Suprapubic skin (tissue), 4 donors: ENCODE measurements at regions not wholly inside any gene's neighbourhood (a gene's known extent, or its start where the extent isn't known, plus 50 kb on each side); places are given as distances from the start of the nearest gene placed in this dataset.
"Not testable (repeated sequence)": the region's sequence is repeated elsewhere in the genome, so short reads cannot be mapped to it uniquely, and the experiment has no call there.

Source experiments
- DNase-seq, 2 donors: peaks; one replicate each; pipeline ENCODE4 v3.0.0-alpha.2; 2019; ENCODE audit warnings: low spot score in 2 of 2
- H3K27ac ChIP-seq: fragments of 200-600 bp; sonication (generic); one replicate; pipeline ENCODE4 v1.5.1; 2019
- H3K27me3 ChIP-seq: fragments of 200-600 bp; sonication (generic); one replicate; pipeline ENCODE4 v1.5.1; 2019
- H3K36me3 ChIP-seq: fragments of 200-600 bp; sonication (generic); one replicate; pipeline ENCODE4 v1.5.1; 2019
- H3K4me1 ChIP-seq: fragments of 200-600 bp; sonication (generic); one replicate; pipeline ENCODE4 v1.5.1; 2019
- H3K4me3 ChIP-seq: fragments of 200-600 bp; sonication (generic); one replicate; pipeline ENCODE4 v1.5.1; 2019; ENCODE audit warnings: mild to moderate bottlenecking
- H3K9me3 ChIP-seq: fragments of 200-600 bp; sonication (generic); one replicate; pipeline ENCODE4 v1.5.1; 2019
- EP300 ChIP-seq: sonication (generic); formaldehyde crosslinking; IDR thresholded peaks from one replicate; pipeline ENCODE4 v1.6.1; 2017; ENCODE audit warnings: antibody characterized with exemption
- POLR2A ChIP-seq, 2 donors: fragments of 450-650 bp; IDR thresholded peaks; one replicate each; pipeline ENCODE4 v1.6.1; 2017; ENCODE audit warnings: antibody characterized with exemption in 2 of 2, mild to moderate bottlenecking in 2 of 2, moderate library complexity in 2 of 2
- POLR2AphosphoS5 ChIP-seq, 3 donors: sonication (generic); formaldehyde crosslinking; IDR thresholded peaks; one replicate each; pipeline ENCODE4 v1.6.1; 2017; ENCODE audit warnings: antibody characterized with exemption in 3 of 3
- WGBS: methylation state at CpG from one replicate; pipeline ENCODE4 v1.1.5; 2018; 5-methylcytosine and 5-hydroxymethylcytosine counted together
- TF ChIP-seq, protein P1 (sequence below), 2 donors: fragments of 200-600 bp in 1 of 2; fragments of 450-650 bp in 1 of 2; sonication (generic) in 1 of 2; IDR thresholded peaks; one replicate each; pipeline ENCODE4 v1.5.1; 2016 to 2019; ENCODE audit warnings: antibody characterized with exemption in 2 of 2, mild to moderate bottlenecking in 1 of 2, moderate library complexity in 1 of 2

DNA sequence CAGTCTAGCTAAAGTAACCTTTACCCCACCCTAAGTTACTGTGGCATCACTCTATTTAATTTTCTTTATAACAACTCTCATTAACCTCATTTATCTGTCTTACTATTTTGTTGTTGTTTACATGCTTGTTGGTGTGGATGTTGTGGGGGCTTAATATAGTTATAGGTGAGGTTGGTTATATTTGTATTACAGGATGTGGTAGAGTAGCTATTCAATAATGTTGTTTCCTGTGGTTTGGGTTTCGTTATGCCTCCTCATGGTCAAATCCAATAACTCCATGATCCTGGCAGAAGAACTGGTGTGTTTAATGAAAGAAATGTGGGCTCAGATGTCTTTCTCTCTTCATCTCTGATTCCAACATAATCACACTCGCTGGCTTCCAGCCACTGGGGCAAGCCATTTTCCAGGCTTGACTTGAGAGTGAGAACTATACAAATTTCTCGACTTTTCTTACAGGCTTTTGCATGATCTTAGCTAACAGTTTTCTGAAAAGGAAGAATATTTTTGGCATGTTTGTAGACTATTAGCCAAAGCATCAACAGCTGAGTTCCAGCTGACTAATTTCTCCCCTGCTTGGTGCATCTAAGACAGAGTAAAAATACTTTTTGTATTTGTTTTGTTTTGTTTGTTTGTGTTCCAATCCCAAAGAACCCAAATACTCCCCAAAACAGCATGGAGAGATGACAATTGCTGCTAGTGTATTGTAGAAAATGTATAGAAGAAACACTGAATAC, 303.7 kb upstream of the PAPPA start:
- 42% methylated on average over 3 of the region's 3 CpGs for WGBS
- H3K4me3 ChIP-seq, result no peak overlapping the region
- H3K27me3 ChIP-seq, result no peaks in the 10 kb centered on the region
- H3K27ac ChIP-seq, result peak overlapping the region; percentile 24
- H3K4me1 ChIP-seq, result no peaks in the 10 kb centered on the region
- TF ChIP-seq POLR2AphosphoS5 (IDR thresholded peaks at IDR 0.05), result no peak
- TF ChIP-seq POLR2A (IDR thresholded peaks at IDR 0.05), result no peak
- TF ChIP-seq EP300, result no peak
- TF ChIP-seq, protein P1, sequence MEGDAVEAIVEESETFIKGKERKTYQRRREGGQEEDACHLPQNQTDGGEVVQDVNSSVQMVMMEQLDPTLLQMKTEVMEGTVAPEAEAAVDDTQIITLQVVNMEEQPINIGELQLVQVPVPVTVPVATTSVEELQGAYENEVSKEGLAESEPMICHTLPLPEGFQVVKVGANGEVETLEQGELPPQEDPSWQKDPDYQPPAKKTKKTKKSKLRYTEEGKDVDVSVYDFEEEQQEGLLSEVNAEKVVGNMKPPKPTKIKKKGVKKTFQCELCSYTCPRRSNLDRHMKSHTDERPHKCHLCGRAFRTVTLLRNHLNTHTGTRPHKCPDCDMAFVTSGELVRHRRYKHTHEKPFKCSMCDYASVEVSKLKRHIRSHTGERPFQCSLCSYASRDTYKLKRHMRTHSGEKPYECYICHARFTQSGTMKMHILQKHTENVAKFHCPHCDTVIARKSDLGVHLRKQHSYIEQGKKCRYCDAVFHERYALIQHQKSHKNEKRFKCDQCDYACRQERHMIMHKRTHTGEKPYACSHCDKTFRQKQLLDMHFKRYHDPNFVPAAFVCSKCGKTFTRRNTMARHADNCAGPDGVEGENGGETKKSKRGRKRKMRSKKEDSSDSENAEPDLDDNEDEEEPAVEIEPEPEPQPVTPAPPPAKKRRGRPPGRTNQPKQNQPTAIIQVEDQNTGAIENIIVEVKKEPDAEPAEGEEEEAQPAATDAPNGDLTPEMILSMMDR (IDR thresholded peaks at IDR 0.05), result no peak
- no peaks in the 10 kb centered on the region for H3K9me3 ChIP-seq
- DNase-seq, result no peak
- no peaks in the 10 kb centered on the region for H3K36me3 ChIP-seq

DNA sequence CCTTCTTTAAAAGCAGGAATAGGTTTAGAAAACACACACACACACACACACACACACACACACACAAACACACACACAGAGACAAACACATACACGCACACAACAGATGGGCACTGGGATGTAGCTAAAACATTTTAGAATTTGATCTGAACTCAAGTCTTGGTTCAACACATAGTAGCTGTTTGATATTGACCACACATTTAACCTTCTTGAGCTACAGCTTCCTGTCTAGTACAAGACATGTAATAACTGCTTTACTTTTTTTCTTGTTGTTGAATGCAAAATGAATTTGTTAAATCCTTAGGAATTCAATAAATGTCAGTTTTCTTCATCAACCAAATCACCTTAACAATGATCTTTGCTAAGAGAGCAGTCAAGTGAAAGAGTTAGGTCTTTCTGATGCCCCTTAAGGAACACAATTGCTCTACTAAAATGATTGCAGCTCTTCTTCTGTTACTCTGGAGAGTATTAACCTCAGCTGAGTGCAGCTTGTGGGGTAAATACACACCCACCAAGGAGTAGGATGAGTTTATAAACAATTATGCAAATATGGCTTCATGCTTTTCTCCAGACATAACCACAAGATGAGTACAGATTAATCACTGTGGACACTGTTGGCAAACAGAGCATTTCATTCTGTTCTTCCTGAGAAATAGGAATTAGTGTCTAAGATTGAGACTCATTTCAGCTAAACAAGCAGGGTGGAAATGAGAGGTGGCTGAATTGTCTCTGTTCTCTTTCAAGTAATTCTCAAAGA, 302.9 kb upstream of the PAPPA start:
- no peaks in the 10 kb centered on the region for H3K4me1 ChIP-seq
- H3K27ac ChIP-seq, result no peak overlapping the region
- no peak for DNase-seq
- 3% methylated on average over 1 of the region's 1 CpG for WGBS
- H3K36me3 ChIP-seq, result no peaks in the 10 kb centered on the region
- TF ChIP-seq POLR2A (IDR thresholded peaks at IDR 0.05), result no peak
- TF ChIP-seq POLR2AphosphoS5 (IDR thresholded peaks at IDR 0.05), result no peak
- TF ChIP-seq, protein P1 (IDR thresholded peaks at IDR 0.05), result no peak
- TF ChIP-seq EP300, result no peak
- no peaks in the 10 kb centered on the region for H3K9me3 ChIP-seq
- no peaks in the 10 kb centered on the region for H3K27me3 ChIP-seq
- H3K4me3 ChIP-seq, result no peak overlapping the region

GRCh38 chr9:115855458-115856133, 298.0 kb upstream of the PAPPA start:
- Histone ChIP-seq H3K27ac (no peak overlapping the region), H3K4me1 (no peaks in the 10 kb centered on the region), H3K4me3 (no peak overlapping the region), H3K36me3 (no peaks in the 10 kb centered on the region), H3K9me3 (no peaks in the 10 kb centered on the region), H3K27me3 (no peaks in the 10 kb centered on the region)
- no peak for DNase-seq
- TF ChIP-seq EP300 (no peak), POLR2AphosphoS5 (IDR thresholded peaks at IDR 0.05) (no peak), POLR2A (IDR thresholded peaks at IDR 0.05) (no peak)
- TF ChIP-seq, protein P1 (IDR thresholded peaks at IDR 0.05), result no peak

DNA sequence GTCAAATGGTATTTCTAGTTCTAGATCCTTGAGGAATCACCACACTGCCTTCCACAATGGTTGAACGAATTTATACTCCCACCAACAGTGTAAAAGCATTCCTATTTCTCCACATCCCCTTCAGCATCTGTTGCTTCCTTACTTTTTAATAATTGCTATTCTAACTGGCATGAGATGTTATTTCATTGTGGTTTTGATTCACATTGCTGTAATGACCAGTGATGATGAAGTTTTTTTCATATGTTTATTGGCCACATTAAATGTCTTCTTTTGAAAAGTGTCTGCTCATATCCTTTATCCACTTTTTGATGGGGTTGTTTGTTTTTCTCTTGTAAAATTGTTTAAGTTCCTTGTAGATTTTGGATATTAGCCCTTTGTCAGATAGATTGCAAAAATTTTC, 295.2 kb upstream of the PAPPA start:
- 50% methylated on average over 1 of the region's 1 CpG for WGBS

GRCh38 chr9:115862021-115862420, 291.6 kb upstream of the PAPPA start:
- TF ChIP-seq POLR2A (IDR thresholded peaks at IDR 0.05), result no peak
- TF ChIP-seq, protein P1 (IDR thresholded peaks at IDR 0.05), result no peak
- TF ChIP-seq EP300, result no peak
- TF ChIP-seq POLR2AphosphoS5 (IDR thresholded peaks at IDR 0.05), result no peak
- WGBS, result 81% methylated on average over 3 of the region's 3 CpGs

More for the DNA sequence above, 295.2 kb upstream of the PAPPA start:
- not testable (repeated sequence) for H3K36me3 ChIP-seq, H3K9me3 ChIP-seq, H3K27me3 ChIP-seq, DNase-seq, H3K27ac ChIP-seq, H3K4me1 ChIP-seq, H3K4me3 ChIP-seq

More at GRCh38 chr9:115862021-115862420, 291.6 kb upstream of the PAPPA start:
- no peaks in the 10 kb centered on the region for H3K4me1 ChIP-seq
- H3K9me3 ChIP-seq, result no peaks in the 10 kb centered on the region
- H3K27ac ChIP-seq, result no peak overlapping the region
- no peaks in the 10 kb centered on the region for H3K27me3 ChIP-seq
- H3K4me3 ChIP-seq, result no peak overlapping the region
- H3K36me3 ChIP-seq, result no peaks in the 10 kb centered on the region
- DNase-seq, result no peak
